NCI-H128 (cell line): ENCODE measurements at regions not wholly inside any gene's neighbourhood (a gene's known extent, or its start where the extent isn't known, plus 50 kb on each side); places are given as distances from the start of the nearest gene placed in this dataset.
"Not testable (repeated sequence)": the region's sequence is repeated elsewhere in the genome, so short reads cannot be mapped to it uniquely, and the experiment has no call there.

Source experiments
- DNase-seq: peaks from one replicate; lab custom pipeline; 2025; ENCODE audit not compliant: unreplicated experiment; lab: John Stamatoyannopoulos, UW

DNA sequence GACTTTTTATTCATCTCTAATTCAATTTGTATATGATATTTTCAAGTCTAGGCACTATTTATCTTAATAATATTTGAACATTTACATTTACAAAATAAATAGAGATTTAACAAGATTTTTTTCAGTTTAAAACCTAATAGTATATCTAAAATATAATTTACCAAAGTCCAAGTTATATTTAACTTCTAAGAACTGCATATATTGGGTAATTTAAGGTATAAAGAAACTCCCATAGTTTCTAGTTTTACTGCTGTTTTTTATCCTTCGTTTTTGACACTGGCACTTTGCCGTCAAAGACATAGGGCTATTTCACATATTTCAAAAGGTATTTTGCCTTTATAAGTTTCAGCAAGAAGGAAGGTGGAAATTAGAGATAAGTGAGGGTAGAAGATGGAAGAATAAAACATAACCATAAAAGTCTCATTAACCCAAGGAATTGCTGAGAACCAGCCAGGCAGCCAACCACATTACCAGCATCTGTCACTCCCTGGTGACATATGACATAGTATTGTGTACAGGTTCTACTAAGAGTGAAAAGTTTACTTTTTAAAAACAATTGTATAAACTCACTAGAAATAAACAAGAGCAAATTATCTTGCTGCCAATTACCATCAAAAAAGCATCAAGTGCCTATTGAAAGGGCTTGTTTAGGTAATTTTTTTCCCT lies 251.5 kb downstream of the NSUN3 start:
- DNase-seq, result no peak

DNA sequence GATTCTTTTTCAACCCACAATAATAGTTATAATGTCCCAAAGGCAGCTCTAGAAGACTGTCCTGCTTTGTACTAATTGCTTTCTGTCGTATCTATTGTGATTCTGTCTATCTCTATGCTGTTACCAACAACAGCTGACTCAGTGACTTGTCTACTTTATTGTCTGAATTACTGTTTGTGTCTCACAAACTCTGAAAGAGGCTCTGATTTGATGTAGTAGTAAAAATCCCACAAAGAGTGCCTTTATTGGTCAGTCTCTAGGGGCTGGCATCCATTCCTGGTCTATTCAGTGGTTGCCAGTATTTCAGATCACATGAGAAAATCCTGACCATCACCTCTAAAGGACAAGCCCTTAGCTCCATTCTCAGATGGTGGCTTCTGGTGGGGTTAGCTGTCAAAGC lies 254.2 kb downstream of the NSUN3 start:
- DNase-seq, result no peak

DNA sequence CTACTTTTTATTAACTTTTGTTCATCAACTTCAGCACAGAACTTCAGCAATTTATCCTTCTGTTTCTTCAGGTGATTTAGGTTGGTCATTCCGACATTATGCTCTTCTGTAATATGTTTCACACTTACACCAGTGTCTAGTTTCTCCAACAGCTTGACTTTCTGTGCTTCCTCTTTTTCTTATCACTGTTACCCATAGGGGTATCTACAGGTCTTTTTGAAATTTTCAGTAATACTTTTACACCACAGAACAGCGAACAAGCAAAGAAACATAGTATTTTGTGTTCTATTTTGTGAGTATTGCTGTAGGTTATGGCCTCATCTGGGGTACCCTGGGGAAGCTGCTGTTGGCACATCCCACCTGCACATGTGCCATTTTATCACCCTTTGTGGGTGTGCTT lies 260.7 kb downstream of the NSUN3 start:
- DNase-seq, result no peak

DNA sequence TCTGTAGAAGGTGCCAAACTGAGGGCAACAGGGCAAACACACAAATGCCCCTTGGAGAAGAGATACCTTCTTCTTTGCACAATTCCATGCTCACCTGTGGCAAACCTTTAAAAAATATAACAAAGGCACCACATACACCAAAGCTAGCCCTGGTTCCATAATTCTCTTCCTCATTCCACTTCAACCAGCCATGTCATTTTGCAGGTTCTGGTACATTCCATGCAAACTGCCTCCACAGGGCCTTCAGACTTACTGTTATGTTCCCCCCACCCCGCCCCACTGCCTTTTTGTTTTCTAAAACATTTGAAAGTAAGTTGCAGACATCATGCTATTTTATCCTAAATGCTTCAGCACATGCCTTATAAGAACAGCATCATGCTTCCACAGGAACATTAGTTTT lies 269.0 kb downstream of the NSUN3 start:
- no peak for DNase-seq

DNA sequence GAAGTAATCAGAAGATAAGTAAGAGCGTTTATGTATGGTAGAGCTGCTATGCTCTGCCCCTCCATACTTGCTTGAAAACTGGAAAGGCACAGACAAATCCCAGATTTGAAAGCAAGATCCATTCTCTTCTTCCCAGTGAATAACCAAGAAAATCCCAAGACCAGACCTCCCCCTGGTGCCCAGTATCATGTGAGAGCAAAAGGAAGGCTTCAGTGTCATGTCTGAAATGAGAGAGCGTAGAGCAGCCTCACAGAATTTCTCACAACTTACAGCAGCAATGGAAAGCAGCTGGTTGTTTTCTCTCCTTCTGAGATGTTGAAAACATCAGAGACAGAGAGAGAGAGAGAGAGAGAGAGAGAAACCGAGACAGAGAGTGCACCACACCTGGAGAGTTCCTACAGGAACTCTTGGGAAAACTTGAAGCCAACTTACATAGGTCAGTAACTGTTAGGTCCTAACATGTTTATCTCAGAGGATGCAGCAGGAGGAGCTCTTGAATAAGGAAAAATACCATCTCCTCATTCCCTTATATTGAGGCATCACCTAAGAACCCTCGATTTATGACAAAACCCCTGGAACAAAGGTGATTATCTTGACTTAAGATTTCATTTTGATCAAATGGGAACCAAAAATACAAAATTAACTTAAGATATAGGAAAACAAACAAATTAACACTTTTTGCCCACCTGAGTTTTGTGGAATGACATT lies 273.3 kb downstream of the NSUN3 start:
- no peak for DNase-seq

DNA sequence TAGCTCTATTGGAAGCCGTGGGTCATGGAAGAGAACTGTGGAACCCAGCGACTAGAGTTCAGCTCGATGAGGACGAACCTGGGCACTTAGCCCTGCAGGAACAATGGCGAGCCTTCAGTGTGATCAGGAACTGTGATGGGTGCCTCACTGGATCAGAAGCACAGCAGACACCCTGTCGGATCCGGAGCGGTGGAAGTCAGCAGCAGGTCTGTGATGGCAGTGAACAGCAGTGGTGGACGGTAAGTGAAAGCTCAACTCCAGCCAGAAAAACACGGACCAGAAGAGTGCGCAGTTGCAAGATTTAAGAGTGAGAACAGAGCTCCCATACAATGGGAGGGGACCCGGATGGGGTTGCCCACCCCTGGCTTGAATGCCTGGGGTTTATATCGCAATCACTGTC lies 282.2 kb downstream of the NSUN3 start:
- no peak for DNase-seq

DNA sequence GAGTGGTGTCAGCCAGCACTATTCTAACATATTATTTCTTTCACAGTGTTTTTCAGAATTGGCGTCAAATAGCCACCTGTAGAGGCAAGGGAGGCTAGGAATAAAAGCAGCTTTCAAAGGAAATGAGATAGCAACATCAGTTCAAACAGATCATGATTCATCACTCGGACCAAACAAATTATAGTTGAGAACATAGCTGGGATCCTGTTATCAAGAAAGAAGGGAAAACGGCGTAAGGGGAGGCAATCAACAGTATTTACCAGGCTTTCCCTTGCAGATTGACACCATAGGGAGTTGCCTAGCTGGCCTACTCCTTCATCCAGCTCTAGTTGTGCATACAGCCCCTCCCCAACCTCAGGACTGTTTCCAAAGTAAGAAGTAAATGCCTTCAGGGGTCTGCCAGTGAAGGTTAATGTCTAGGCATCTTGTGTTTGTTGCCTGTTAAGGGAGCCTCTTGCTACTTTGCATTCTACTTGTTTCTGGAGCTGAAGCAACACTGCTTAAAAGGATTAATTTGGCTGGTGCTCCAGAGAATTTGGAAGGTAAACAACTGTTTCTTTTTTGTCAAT lies 286.5 kb downstream of the NSUN3 start:
- no peak for DNase-seq

DNA sequence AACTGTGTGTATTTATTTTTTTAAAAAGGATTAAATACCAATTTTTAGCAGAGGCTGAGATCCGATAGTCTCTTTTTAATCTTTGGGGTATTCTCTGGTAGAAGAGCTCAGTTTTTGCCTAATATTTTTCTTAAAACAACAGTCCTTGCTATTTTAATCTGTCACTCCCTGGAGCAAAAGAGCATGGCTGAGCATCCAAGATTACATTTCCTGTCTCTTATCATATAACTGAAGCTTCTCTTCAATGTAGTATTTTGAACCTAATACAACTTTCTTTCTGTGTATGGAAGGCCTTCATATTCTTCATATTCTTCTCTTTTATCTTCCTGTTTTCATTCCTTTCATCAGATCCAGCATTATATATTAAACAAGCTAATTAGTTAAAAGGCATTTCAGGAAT lies 293.7 kb downstream of the NSUN3 start:
- DNase-seq, result no peak

DNA sequence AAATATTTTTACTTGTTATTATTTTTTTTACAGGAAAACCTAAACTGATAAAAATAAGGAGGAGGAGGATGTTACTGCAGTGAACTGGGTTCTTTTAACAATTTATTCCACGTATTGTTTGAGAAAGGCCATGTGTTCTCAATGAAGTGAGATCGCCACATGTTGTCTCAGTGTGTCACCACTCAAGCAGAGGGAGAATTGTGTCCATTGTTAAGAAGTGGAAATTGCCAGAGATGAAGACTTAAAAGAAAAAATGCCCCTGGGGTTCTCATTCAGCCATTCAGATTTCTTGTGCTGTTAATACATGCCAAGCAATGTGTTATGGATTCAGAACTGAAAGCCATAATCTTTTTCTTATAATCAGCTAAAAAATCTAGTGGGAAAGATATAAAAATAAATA lies 297.1 kb downstream of the NSUN3 start:
- no peak for DNase-seq

DNA sequence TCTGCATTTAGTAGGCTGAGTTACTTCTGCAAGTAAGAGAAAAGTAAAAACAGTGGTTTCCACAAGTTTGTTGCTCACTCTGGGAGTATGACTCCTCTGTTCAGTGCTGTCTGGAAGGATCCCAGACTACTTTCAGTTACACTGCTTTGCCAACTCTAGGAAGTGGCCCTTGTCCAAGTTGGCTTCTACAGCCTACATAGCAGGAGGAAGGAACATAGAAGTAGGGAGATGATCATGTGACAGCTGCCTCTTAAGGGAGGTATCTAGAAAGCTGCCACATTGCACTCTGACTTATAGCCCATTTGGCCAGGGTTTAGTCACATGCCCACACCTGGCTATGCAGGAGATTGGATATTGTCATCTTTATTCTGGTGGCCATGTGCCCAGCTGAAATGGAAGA lies 298.1 kb downstream of the NSUN3 start:
- DNase-seq, result no peak

DNA sequence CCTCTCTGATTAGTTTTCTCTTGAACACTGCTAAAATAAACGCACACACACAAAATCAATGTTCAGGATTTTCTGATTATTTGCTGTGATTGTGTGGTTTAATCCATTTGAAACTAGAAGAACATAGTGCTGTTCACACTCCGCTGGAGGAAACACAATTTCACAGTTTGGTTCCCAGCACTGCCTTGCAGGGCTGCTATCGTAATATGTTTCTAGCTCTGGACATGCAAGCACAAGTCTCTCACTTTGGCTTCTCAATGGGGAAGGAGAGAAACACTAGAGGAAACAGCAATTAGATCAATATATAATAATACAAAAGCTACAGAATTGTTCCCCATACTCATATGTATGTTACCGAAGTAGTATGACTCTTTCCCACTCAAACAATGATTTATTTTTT lies 299.5 kb downstream of the NSUN3 start:
- DNase-seq, result no peak

DNA sequence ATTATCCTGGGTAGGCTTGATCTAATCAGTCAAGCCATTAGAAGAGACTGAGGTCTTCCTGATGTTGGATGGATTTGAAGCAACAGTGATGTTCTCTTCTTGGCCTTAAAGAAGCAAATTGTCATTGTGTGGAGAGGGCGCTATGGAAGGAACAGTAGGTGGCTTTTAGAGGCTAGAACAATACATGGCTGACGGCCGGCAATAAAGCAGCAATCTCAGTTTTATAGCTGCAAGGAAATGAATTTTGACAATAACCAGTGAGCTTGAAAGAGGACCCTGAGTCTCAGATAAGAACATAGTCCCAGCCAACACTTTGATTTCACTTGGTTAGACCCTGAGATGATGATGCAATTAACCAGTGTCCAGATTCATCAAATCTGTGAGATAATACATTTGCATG lies 302.1 kb downstream of the NSUN3 start:
- DNase-seq, result no peak

DNA sequence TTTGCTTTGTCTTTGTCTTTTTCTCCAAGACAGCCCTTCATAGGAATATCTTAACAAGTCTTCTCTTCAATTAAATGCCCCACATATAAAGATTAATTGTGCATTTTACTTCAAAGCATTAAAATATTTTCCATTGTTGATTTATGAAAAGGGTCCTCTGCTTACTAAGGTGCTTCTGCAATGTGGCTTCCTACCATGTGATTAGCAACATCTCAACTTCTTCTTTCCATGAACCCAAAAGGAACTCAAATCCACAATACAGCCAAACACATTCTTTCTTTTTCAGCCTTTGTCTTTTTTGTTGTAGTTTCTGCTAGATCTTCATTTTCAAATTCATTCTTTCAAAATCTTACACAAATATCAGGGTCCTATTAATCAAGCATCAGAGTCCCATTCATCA lies 309.2 kb downstream of the NSUN3 start:
- no peak for DNase-seq

DNA sequence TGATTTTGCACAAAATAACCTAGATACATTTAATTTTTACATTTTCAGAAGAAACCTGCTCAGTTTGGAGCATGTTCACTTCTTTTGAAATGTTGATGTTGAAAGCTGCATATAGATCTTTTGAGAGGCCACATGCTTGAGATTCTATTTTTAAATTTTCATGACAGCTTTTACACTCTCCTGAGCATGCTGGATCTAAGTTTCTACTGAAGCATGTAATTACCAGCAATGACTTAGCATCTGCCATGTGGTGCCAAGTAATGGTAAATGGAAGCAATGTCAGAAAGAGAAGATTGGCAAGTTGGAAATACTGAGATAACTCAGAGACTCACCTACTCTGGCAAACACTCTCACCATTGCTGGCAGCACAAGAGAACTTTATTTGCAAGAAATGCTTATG lies 310.6 kb downstream of the NSUN3 start:
- DNase-seq, result no peak

DNA sequence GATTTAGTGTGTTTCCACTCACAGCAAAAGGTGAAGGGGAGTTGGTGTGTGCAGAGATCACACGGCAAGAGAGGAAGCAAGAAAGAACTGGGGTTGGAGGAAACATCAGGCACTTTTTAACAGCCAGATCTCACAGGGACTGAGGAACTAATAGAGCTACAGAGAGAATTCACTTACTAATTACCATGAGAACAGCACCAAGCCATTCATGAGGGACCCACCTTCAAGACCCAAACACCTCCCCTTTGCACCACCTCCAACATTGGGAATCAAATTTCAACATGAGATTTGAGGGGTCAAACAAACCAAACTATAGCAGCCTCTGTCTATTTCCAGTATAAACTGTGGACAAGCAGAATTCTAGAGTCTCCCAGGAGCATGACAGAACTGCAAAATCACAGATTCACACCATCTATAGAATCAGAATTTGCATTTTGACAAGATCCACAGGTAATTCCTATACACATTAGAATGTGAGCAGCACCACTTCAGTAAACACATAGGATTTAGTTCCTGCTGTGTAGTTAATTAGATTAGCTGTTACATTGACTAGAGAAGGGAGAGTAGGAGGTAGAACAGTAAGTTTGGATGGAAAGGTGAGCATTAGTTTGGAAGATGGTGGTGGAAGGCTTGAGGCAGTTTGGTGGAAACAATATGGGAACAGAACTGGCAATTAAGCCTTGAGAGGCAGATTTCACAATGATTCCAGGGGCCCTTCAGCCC lies 311.7 kb downstream of the NSUN3 start:
- no peak for DNase-seq

DNA sequence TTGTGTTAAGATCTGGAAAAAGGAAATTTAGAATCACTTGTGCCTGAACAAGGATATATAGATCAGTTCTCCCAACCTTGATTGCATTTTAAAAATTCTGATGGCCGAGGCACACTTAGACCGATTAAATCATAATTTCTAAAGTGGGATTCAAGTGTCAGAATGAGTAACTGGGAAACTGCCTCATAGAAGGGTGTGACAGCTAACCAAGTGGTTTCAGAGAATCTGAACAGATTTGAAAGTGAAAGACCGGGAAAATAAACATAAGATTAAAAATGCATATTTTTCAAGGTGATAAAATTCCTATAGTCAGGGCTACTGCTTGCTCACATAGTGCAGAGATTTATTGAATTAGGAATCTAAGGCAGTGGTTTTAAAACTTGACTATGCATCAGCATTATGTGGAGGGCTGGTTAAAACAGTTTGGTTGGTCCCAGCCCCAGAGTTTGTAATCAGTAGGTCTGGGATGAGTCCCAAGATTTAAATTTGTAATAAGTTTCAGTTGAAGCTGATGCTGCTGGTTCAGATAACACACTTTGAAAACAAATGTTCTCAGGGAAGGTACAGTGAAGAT lies 314.3 kb downstream of the NSUN3 start:
- DNase-seq, result not testable (repeated sequence)

DNA sequence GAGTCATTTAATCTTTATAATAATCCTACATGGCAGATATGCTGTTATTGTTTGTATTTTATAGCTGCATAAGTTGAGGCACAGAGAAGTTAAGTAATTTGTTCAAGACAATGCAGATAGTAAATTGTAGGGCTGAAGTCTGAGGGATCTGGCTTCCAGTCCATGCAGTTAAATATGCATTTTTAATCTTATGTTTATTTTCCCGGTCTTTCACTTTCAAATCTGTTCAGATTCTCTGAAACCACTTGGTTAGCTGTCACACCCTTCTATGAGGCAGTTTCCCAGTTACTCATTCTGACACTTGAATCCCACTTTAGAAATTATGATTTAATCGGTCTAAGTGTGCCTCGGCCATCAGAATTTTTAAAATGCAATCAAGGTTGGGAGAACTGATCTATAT lies 315.0 kb downstream of the NSUN3 start:
- DNase-seq, result not testable (repeated sequence)

DNA sequence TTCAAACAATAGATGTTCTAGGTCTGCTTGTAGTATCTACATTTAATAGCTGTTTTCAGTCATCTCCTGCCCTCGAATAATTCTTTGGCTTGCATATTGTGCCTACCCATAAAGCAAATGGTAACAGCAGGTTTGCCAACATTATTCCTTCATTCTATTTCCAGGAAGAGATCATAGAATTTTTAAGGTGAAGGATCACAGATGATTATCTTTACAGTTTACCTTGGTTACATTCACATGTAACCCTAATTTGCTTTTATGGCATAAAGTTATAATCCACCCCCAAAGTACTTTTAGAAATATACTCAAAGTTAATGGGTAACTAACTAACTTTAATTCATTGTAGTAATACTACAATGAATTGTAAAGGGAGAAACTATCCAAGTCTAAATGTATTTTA lies 315.5 kb downstream of the NSUN3 start:
- DNase-seq, result no peak

DNA sequence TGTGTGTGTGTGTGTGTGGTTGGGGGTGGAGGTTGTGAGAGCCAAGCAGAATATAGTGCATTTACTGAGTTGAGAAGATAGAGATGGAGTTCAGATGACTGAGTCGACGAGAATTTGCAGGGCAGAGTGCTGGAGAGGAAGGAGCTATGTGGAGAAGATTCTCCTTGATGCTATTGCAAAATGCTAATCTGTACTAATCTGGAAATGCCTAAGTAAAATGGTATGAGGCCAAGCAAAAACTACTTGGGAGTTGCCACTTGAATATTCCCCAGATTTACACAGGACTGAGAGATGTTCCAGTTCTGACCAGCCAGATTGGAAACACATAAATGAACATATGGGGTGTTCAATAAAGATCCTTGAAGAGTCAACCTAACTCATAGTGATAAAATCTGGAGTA lies 316.4 kb downstream of the NSUN3 start:
- DNase-seq, result no peak

DNA sequence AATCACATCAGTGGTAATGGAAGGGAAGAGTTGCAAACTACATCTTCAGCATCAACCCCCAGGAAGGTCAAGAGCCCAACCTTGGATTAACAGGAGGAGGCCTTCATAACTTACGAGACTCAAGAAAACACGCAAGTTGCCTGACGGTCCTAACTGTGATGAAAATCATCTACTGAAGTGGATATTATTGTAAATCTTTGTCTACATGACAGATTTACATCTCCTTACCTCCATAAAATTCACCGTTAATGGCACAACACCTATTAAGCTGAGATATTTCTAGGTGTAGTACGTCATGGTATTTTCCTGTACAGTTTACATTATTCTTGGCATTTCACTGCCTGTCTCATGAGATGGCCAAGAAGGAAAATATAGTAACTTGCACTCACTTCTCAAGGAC lies 332.0 kb downstream of the NSUN3 start:
- no peak for DNase-seq

DNA sequence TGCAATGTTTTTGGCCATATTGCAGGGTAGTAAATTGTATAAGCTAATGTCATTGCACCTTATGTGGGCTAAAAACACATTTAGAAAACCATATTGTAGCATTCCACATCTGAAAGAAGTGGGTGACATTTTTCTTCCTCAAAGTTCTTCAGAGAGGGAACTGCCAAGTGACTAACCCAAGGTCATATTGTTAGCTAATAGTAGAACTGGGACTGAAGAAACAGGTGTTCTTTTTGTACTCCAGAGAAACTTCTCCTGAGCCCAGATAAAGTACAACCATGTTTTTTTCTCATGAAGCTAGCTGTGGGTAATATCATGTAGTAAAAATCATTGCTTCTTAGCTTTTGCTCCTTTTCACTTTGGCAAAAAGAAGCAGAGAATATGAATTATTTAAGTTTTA lies 333.0 kb downstream of the NSUN3 start:
- no peak for DNase-seq

DNA sequence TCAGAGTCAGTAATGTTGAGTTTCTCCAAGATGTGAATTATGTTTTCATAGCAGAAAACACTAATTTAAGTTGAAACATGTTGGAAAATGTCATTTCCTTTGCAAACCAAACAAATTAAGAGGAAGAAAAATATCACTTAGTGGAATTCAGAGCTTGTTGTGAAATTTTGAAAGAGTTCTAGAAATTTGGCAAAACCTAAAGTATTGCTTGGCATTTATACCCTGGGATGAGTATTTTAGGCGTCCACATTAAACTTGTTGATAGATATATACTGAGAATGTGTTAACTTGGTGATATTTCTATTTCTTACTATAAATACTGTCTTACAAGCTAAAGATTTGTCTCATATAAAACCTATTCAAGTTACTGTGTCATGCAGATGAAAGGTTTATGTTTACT lies 335.2 kb downstream of the NSUN3 start:
- DNase-seq, result no peak
